K562 (cell line): ENCODE measurements at regions not wholly inside any gene's neighbourhood (a gene's known extent, or its start where the extent isn't known, plus 50 kb on each side); places are given as distances from the start of the nearest gene placed in this dataset.

Experiments
- HMGXB4 ChIP-seq: sonication (generic); formaldehyde crosslinking; IDR thresholded peaks from 2 replicates; pipeline ENCODE4 v1.8.1; 2023; ENCODE audit warnings: mild to moderate bottlenecking, missing genetic modification reagents
- IRF9 ChIP-seq: fragments of 450-650 bp; IDR thresholded peaks from 2 replicates; pipeline ENCODE4 v1.6.1; 2016; ENCODE audit warnings: missing biosample characterization, missing genetic modification characterization
- KDM1A ChIP-seq, 2 experiments: fragments of 450-650 bp; IDR thresholded peaks; 2 replicates each; pipeline ENCODE4 v1.6.1; 2016; ENCODE audit warnings: mild to moderate bottlenecking in 2 of 2
- MXI1 ChIP-seq: IDR thresholded peaks from 2 replicates; pipeline ENCODE4 v1.6.1; 2011; ENCODE audit warnings: low read depth, mild to moderate bottlenecking, improper control_type of control experiment, low read length
- NR3C1 ChIP-seq: sonication (generic); formaldehyde crosslinking; IDR thresholded peaks from 2 replicates; pipeline ENCODE4 v1.8.1; 2022; ENCODE audit warnings: missing genetic modification reagents
- RCOR1 ChIP-seq, 2 experiments: IDR thresholded peaks; 2 replicates each; pipeline ENCODE4 v1.6.1; 2012; ENCODE audit warnings: low read depth in 2 of 2, low read length in 2 of 2, borderline replicate concordance in 1 of 2, improper control_type of control experiment in 1 of 2
- SMC3 ChIP-seq: conservative IDR thresholded peaks from 2 replicates; pipeline ENCODE4 v1.6.1; 2011; ENCODE audit warnings: low read depth, low read length, improper control_type of control experiment; ENCODE audit not compliant: insufficient read depth
- SPI1 ChIP-seq: IDR thresholded peaks from 2 replicates; pipeline ENCODE4 v1.6.1; 2011; ENCODE audit warnings: low read depth, low read length, control low read depth, borderline replicate concordance
- ZBTB26 ChIP-seq: fragments of 450-650 bp; formaldehyde crosslinking; IDR thresholded peaks from 2 replicates; pipeline ENCODE4 v1.4.0; 2022; ENCODE audit warnings: missing genetic modification characterization
- ZNF717 ChIP-seq: fragments of 250-450 bp; sonication (Bioruptor Pico); IDR thresholded peaks from 2 replicates; pipeline ENCODE4 v1.5.0; 2021

- TF ChIP-seq HMGXB4 (CRISPR knock-in tag) (no peak), IRF9 (tag) (no peak), KDM1A (IDR thresholded peaks at IDR 0.05) (no peak), ZBTB26 (CRISPR knock-in tag) (no peak), SMC3 (no peak), SPI1 (no peak), ZNF717 (CRISPR knock-in tag) (no peak), RCOR1 (IDR thresholded peaks at IDR 0.05; ENCODE audit: borderline replicate concordance in 1 of 2, low read depth in 2 of 2, low read length in 2 of 2) (no peak), MXI1 (no peak), NR3C1 (CRISPR knock-in tag) (no peak)
These were observed 263.8 kb upstream of the LUZP2 start for GRCh38 chr11:24233041-24233440.
